SU-DHL-6 (cell line): ENCODE measurements at regions not wholly inside any gene's neighbourhood (a gene's known extent, or its start where the extent isn't known, plus 50 kb on each side); places are given as distances from the start of the nearest gene placed in this dataset.

Experiments used
- CTCF ChIP-seq: fragments of 200-600 bp; sonication (generic); IDR thresholded peaks from one replicate; pipeline ENCODE4 v1.5.1; 2017; ENCODE audit warnings: antibody characterized with exemption, mild to moderate bottlenecking, low read length, moderate library complexity; ENCODE audit not compliant: insufficient read depth, poor library complexity, severe bottlenecking
- EZH2phosphoT487 ChIP-seq: fragments of 200-600 bp; sonication (generic), shearing (Covaris generic); conservative IDR thresholded peaks from 2 replicates; pipeline ENCODE4 v1.6.1; 2018; ENCODE audit warnings: mild to moderate bottlenecking, antibody characterized with exemption, low read length, moderate library complexity, mixed read lengths

GRCh38 chr9:103811462-103811861 lies 282.6 kb upstream of the SMC2 start:
- TF ChIP-seq CTCF (no peak), EZH2phosphoT487 (no peak)
